Keratinocyte (primary cell): ENCODE measurements at regions not wholly inside any gene's neighbourhood (a gene's known extent, or its start where the extent isn't known, plus 50 kb on each side); places are given as distances from the start of the nearest gene placed in this dataset.

Source experiments
- DNase-seq: peaks from one replicate; pipeline ENCODE4 v3.0.0-alpha.2; 2011; ENCODE audit warnings: low read depth, missing footprints, low spot score
- FAIRE-seq: peaks from 2 replicates; lab custom pipeline; 2011; peaks lifted over from hg19 to GRCh38; lab: Jason Lieb, UNC
- H2AFZ ChIP-seq: 2 replicates; pipeline ENCODE4 v1.6.0; 2012; ENCODE audit warnings: low read length, control low read depth, inconsistent platforms; ENCODE audit not compliant: control insufficient read depth
- H3K27ac ChIP-seq: 2 replicates; pipeline ENCODE4 v1.5.1; 2011; ENCODE audit warnings: low read length; ENCODE audit not compliant: control insufficient read depth, insufficient read depth
- H3K27me3 ChIP-seq: 3 replicates; pipeline ENCODE4 v1.6.0; 2011; ENCODE audit warnings: low read length; ENCODE audit not compliant: control insufficient read depth, insufficient read depth; ENCODE audit errors: extremely low read depth
- H3K36me3 ChIP-seq, 2 experiments: 2 replicates in 1 of 2; 3 replicates in 1 of 2; pipeline ENCODE4 v1.5.1; 2011; ENCODE audit warnings: low read length in 2 of 2, mild to moderate bottlenecking in 1 of 2; ENCODE audit not compliant: control insufficient read depth in 2 of 2, insufficient read depth in 2 of 2; ENCODE audit errors: extremely low read depth in 1 of 2
- H3K4me1 ChIP-seq: 3 replicates; pipeline ENCODE4 v1.5.1; 2011; ENCODE audit warnings: low read length; ENCODE audit not compliant: control insufficient read depth, insufficient read depth; ENCODE audit errors: extremely low read depth
- H3K4me2 ChIP-seq: 3 replicates; pipeline ENCODE4 v1.6.0; 2011; ENCODE audit warnings: low read depth, low read length; ENCODE audit not compliant: control insufficient read depth, insufficient read depth; ENCODE audit errors: extremely low read depth
- H3K4me3 ChIP-seq, 3 experiments: fragments of 200-600 bp in 1 of 3; sonication (generic) in 1 of 3; 2 replicates in 2 of 3; 3 replicates in 1 of 3; pipeline ENCODE4 v1.5.1; 2011 to 2016; ENCODE audit warnings: low read length in 3 of 3, mild to moderate bottlenecking in 3 of 3, control low read depth in 2 of 3, inconsistent platforms in 1 of 3, low read depth in 1 of 3, mixed read lengths in 1 of 3, mixed run types in 1 of 3, moderate library complexity in 1 of 3; ENCODE audit not compliant: control insufficient read depth in 2 of 3, insufficient read depth in 2 of 3; ENCODE audit errors: extremely low read depth in 1 of 3
- H3K79me2 ChIP-seq: 2 replicates; pipeline ENCODE4 v1.6.0; 2012; ENCODE audit warnings: low read length; ENCODE audit not compliant: control insufficient read depth, insufficient read depth
- H3K9ac ChIP-seq: 3 replicates; pipeline ENCODE4 v1.6.0; 2011; ENCODE audit warnings: low read length; ENCODE audit not compliant: control insufficient read depth, insufficient read depth; ENCODE audit errors: extremely low read depth
- H3K9me1 ChIP-seq: 3 replicates; pipeline ENCODE4 v1.6.0; 2011; ENCODE audit warnings: low read length; ENCODE audit not compliant: control insufficient read depth, insufficient read depth; ENCODE audit errors: extremely low read depth
- H3K9me3 ChIP-seq: 2 replicates; pipeline ENCODE4 v1.5.1; 2012; ENCODE audit warnings: low read depth, low read length; ENCODE audit not compliant: control insufficient read depth
- H4K20me1 ChIP-seq: 3 replicates; pipeline ENCODE4 v1.6.0; 2011; ENCODE audit warnings: low read length; ENCODE audit not compliant: control insufficient read depth, insufficient read depth; ENCODE audit errors: extremely low read depth
- CTCF ChIP-seq, 3 experiments: IDR thresholded peaks in 1 of 3; conservative IDR thresholded peaks in 1 of 3; optimal IDR thresholded peaks in 1 of 3; 2 replicates in 2 of 3; 3 replicates in 1 of 3; pipeline versions ENCODE3 to v1.5.1; 2011; ENCODE audit warnings: low read length in 3 of 3, mild to moderate bottlenecking in 3 of 3, moderate library complexity in 2 of 3, control low read depth in 1 of 3, inconsistent platforms in 1 of 3; ENCODE audit not compliant: insufficient read depth in 2 of 3; ENCODE audit errors: extremely low read depth in 1 of 3
- EZH2 ChIP-seq: IDR thresholded peaks from one replicate; pipeline ENCODE4 v1.6.1; 2012; ENCODE audit warnings: inconsistent platforms, mild to moderate bottlenecking, low read length, moderate library complexity
- dilution Hi-C: fragments of 300-500 bp; cut with MboI; formaldehyde crosslinking; loops from one replicate; pipeline ENCODE4 v1.7.0; 2020; ENCODE audit warnings: low sequenced_read_pairs; ENCODE audit not compliant: extremely low pct_ligation_motif_present

GRCh38 chr1:4554271-4554865 lies 100.0 kb upstream of the AJAP1 start:
- no peak overlapping the region for H2AFZ ChIP-seq
- FAIRE-seq: no peak
- no peaks in the 10 kb centered on the region for H3K4me1 ChIP-seq
- H3K9me1 ChIP-seq: no peaks in the 10 kb centered on the region
- no peak for DNase-seq
- H3K9me3 ChIP-seq: no peaks in the 10 kb centered on the region
- no peak overlapping the region for H3K27ac ChIP-seq
- H3K4me3 ChIP-seq: no peak overlapping the region
- dilution Hi-C loops: no loop called here
- H3K9ac ChIP-seq: no peak overlapping the region
- no peaks in the 10 kb centered on the region for H4K20me1 ChIP-seq
- TF ChIP-seq EZH2: no peak
- no peak for TF ChIP-seq CTCF (optimal IDR thresholded peaks at IDR 0.05 in 1 of 3, IDR thresholded peaks at IDR 0.05 in 1 of 3, conservative IDR thresholded peaks at IDR 0.05 in 1 of 3; ENCODE audit: extremely low read depth in 1 of 3, insufficient read depth in 2 of 3, low read length in 3 of 3)
- no peak overlapping the region for H3K4me2 ChIP-seq
- no peaks in the 10 kb centered on the region for H3K36me3 ChIP-seq
- no peaks in the 10 kb centered on the region for H3K79me2 ChIP-seq
- H3K27me3 ChIP-seq: no peaks in the 10 kb centered on the region

- Histone ChIP-seq H3K9me3 (no peaks in the 10 kb centered on the region), H3K9ac (no peak overlapping the region), H3K4me3 (no peak overlapping the region), H3K27ac (no peak overlapping the region), H3K4me1 (no peaks in the 10 kb centered on the region), H2AFZ (no peak overlapping the region), H3K27me3 (no peaks in the 10 kb centered on the region), H3K9me1 (no peaks in the 10 kb centered on the region), H3K79me2 (no peaks in the 10 kb centered on the region), H3K36me3 (no peaks in the 10 kb centered on the region), H4K20me1 (no peaks in the 10 kb centered on the region), H3K4me2 (no peak overlapping the region)
- DNase-seq: no peak
- no peak for TF ChIP-seq EZH2
- no peak for TF ChIP-seq CTCF (optimal IDR thresholded peaks at IDR 0.05 in 1 of 3, IDR thresholded peaks at IDR 0.05 in 1 of 3, conservative IDR thresholded peaks at IDR 0.05 in 1 of 3; ENCODE audit: extremely low read depth in 1 of 3, insufficient read depth in 2 of 3, low read length in 3 of 3)
- no peak for FAIRE-seq
- dilution Hi-C loops: no loop called here
These were observed 96.5 kb upstream of the AJAP1 start for GRCh38 chr1:4557949-4558348.
